CD4-positive, alpha-beta T cell (primary cell): ENCODE measurements at regions not wholly inside any gene's neighbourhood (a gene's known extent, or its start where the extent isn't known, plus 50 kb on each side); places are given as distances from the start of the nearest gene placed in this dataset.

Experiments
- ATAC-seq: fragments of 200-7000 bp; cut with Tn5 transposase; one replicate; pipeline ENCODE4 v1.10.0; 2022; ENCODE audit warnings: mild to moderate bottlenecking; ENCODE audit not compliant: poor library complexity
- CTCF ChIA-PET: fragments of 350-600 bp; sonication (Branson Sonifier 250); formaldehyde crosslinking; loops from one replicate; lab custom pipeline; 2021; ENCODE audit warnings: antibody characterized with exemption, inconsistent platforms; lab: Charles Lee
- POLR2A ChIA-PET: fragments of 350-600 bp; sonication (Branson Sonifier 250); formaldehyde crosslinking; loops from one replicate; lab custom pipeline; 2021; ENCODE audit warnings: antibody characterized with exemption, inconsistent platforms; lab: Charles Lee
- DNase-seq, 14 experiments: peaks; one replicate each; pipeline ENCODE4 v3.0.0-alpha.2; 2013 to 2020; ENCODE audit warnings: mixed read lengths in 2 of 14
- H3K27ac ChIP-seq, 2 donors: one replicate each; pipeline versions ENCODE4 v1.5.1 to v1.7.0; 2013; ENCODE audit warnings: low read length in 2 of 2, low read depth in 1 of 2, mild to moderate bottlenecking in 1 of 2
- H3K27me3 ChIP-seq, 2 experiments: 1 replicate in 1 of 2; 2 replicates in 1 of 2; pipeline versions ENCODE4 v1.6.1 to v1.7.0; 2013; ENCODE audit warnings: low read length in 2 of 2, control low read depth in 1 of 2, mild to moderate bottlenecking in 1 of 2, moderate library complexity in 1 of 2; ENCODE audit not compliant: insufficient read depth in 2 of 2, control insufficient read depth in 1 of 2
- H3K36me3 ChIP-seq: one replicate; pipeline ENCODE4 v1.6.1; 2013; ENCODE audit warnings: low read length, control low read depth; ENCODE audit not compliant: insufficient read depth
- H3K4me1 ChIP-seq: one replicate; pipeline ENCODE4 v1.6.1; 2013; ENCODE audit warnings: low read length, control low read depth; ENCODE audit not compliant: insufficient read depth
- H3K4me3 ChIP-seq: one replicate; pipeline ENCODE4 v1.5.1; 2013; ENCODE audit warnings: mild to moderate bottlenecking, low read length, moderate library complexity
- H3K9me3 ChIP-seq, 2 experiments: 1 replicate in 1 of 2; 2 replicates in 1 of 2; pipeline versions ENCODE4 v1.6.1 to v1.7.0; 2013; ENCODE audit warnings: low read length in 2 of 2, mild to moderate bottlenecking in 2 of 2, control low read depth in 1 of 2, moderate library complexity in 1 of 2; ENCODE audit not compliant: control insufficient read depth in 1 of 2, insufficient read depth in 1 of 2
- H3K27ac Mint-ChIP-seq: one replicate; pipeline ENCODE4 v1.8.0; 2020; ENCODE audit warnings: mixed read lengths
- H3K27me3 Mint-ChIP-seq: one replicate; pipeline ENCODE4 v1.8.0; 2021; ENCODE audit warnings: mixed read lengths
- H3K36me3 Mint-ChIP-seq: one replicate; pipeline ENCODE4 v1.8.0; 2021; ENCODE audit warnings: low read depth, mixed read lengths
- H3K4me1 Mint-ChIP-seq: one replicate; pipeline ENCODE4 v1.8.0; 2021; ENCODE audit warnings: low read depth, mixed read lengths
- H3K4me3 Mint-ChIP-seq: one replicate; pipeline ENCODE4 v1.8.0; 2020; ENCODE audit warnings: mild to moderate bottlenecking, mixed read lengths
- H3K9me3 Mint-ChIP-seq: one replicate; pipeline ENCODE4 v1.8.0; 2020; ENCODE audit warnings: mixed read lengths
- CTCF ChIP-seq: fragments of 200-600 bp; IDR thresholded peaks from one replicate; pipeline ENCODE4 v1.8.0; 2022; ENCODE audit warnings: antibody characterized with exemption, mild to moderate bottlenecking
- intact Hi-C, 2 experiments: fragments of 100-400 bp; cut with DNase I in 1 of 2; cut with micrococcal nuclease in 1 of 2; formaldehyde crosslinking; loops; one replicate each; pipeline versions ENCODE4 v1.15.1 to v1.9.0; 2023 to 2025; cut with DNase I, micrococcal nuclease

- ChIA-PET CTCF (no interaction called here), POLR2A (no interaction called here)
- DNase-seq (no peak), ATAC-seq (no peak)
- peaks cover 0 to 4% of the 10 kb centered on the region in 2 experiments for H3K9me3 ChIP-seq
- TF ChIP-seq CTCF = no peak
- Mint-ChIP-seq H3K9me3 (no peaks in the 10 kb centered on the region), H3K4me1 (no peaks in the 10 kb centered on the region), H3K27ac (no peak overlapping the region), H3K4me3 (no peak overlapping the region), H3K36me3 (no peaks in the 10 kb centered on the region), H3K27me3 (peaks cover 12% of the 10 kb centered on the region)
- H3K36me3 ChIP-seq = no peaks in the 10 kb centered on the region
- H3K27ac ChIP-seq = no peak overlapping the region
- intact Hi-C loops = no loop called here
- H3K4me3 ChIP-seq = no peak overlapping the region
- H3K27me3 ChIP-seq = no peaks in the 10 kb centered on the region
- H3K4me1 ChIP-seq = no peaks in the 10 kb centered on the region
These were observed 419.4 kb downstream of the MN1 start for GRCh38 chr22:27381960-27382742.

GRCh38 chr22:27382947-27383346, 418.6 kb downstream of the MN1 start:
- Mint-ChIP-seq H3K36me3 (no peaks in the 10 kb centered on the region), H3K27me3 (peaks cover 12% of the 10 kb centered on the region), H3K4me3 (no peak overlapping the region)

GRCh38 chr22:27383896-27384295, 417.7 kb downstream of the MN1 start:
- DNase-seq (no peak), ATAC-seq (no peak)
- no peaks in the 10 kb centered on the region for H3K36me3 Mint-ChIP-seq
- H3K27me3 ChIP-seq = no peaks in the 10 kb centered on the region
- H3K9me3 Mint-ChIP-seq = no peaks in the 10 kb centered on the region
- no peaks in the 10 kb centered on the region for H3K9me3 ChIP-seq
- no peaks in the 10 kb centered on the region for H3K4me1 Mint-ChIP-seq
- peaks cover 16% of the 10 kb centered on the region for H3K27me3 Mint-ChIP-seq
- ChIA-PET POLR2A (no interaction called here), CTCF (no interaction called here)
- no peak for TF ChIP-seq CTCF
- H3K27ac Mint-ChIP-seq = no peak overlapping the region
- no peak overlapping the region for H3K4me3 Mint-ChIP-seq
- H3K36me3 ChIP-seq = no peaks in the 10 kb centered on the region
- H3K4me1 ChIP-seq = no peaks in the 10 kb centered on the region
- H3K27ac ChIP-seq = no peak overlapping the region
- H3K4me3 ChIP-seq = no peak overlapping the region
- intact Hi-C loops = no loop called here

More at GRCh38 chr22:27382947-27383346, 418.6 kb downstream of the MN1 start:
- POLR2A ChIA-PET = no interaction called here
- no peak for TF ChIP-seq CTCF
- H3K27me3 ChIP-seq = no peaks in the 10 kb centered on the region
- H3K36me3 ChIP-seq = no peaks in the 10 kb centered on the region
- peaks cover 0 to 4% of the 10 kb centered on the region in 2 experiments for H3K9me3 ChIP-seq
- CTCF ChIA-PET = no interaction called here
- Mint-ChIP-seq H3K4me1 (no peaks in the 10 kb centered on the region), H3K27ac (no peak overlapping the region), H3K9me3 (no peaks in the 10 kb centered on the region)
- H3K4me1 ChIP-seq = no peaks in the 10 kb centered on the region
- no peak for ATAC-seq
- no peak overlapping the region for H3K27ac ChIP-seq
- no peak overlapping the region for H3K4me3 ChIP-seq
- intact Hi-C loops = no loop called here
- DNase-seq = no peak
